GM21723 (cell line): ENCODE measurements at regions not wholly inside any gene's neighbourhood (a gene's known extent, or its start where the extent isn't known, plus 50 kb on each side); places are given as distances from the start of the nearest gene placed in this dataset.
"Not testable (repeated sequence)": the region's sequence is repeated elsewhere in the genome, so short reads cannot be mapped to it uniquely, and the experiment has no call there.

Source experiments
- ATAC-seq: cut with Tn5 transposase; IDR thresholded peaks from one replicate; pipeline ENCODE4 v1.9.1; 2021; ENCODE audit warnings: mild to moderate bottlenecking, moderate library complexity; ENCODE audit not compliant: unreplicated experiment

DNA sequence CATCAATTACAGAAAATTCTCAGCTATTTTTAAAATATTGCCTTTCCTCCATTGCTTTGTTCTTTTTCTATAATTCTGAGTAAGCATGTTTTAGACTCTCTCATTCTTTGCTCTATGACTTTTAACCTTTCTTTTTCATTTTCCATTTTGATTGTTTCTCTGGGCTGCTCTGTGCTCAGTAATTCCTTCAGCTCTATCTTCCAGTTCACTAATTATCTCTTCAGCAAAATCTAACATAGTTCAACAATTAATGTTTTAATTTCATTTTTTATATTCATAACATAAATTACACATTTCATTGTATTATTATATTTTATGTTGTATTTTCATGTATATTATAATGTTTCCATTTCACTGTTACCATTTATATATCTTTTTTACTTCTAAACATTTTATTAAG, 198.8 kb upstream of the NOX3 start:
- no peak for ATAC-seq

DNA sequence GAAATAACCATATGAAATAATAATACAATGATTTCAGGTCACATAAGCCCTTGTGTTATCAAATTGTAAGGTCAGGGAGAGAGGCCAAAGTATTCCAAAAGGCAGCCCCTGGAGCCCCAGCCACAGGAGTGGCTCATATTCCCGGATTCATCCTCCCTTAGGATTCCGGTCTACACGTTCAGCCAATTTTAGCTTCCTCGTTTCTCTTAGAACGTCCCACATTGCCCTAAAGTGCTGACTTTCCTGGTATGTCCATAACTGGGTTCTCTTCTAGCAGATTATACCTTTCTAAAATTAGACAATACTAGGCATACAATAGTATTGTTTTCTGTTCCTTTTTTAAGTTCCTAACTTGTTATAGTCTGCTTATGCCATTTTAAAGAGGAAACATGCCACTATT, 192.7 kb upstream of the NOX3 start:
- no peak for ATAC-seq

GRCh38 chr6:155647354-155647753, 191.7 kb upstream of the NOX3 start:
- ATAC-seq = no peak

- ATAC-seq = no peak
Observed at GRCh38 chr6:155646443-155646842, 190.8 kb upstream of the NOX3 start.

- no peak for ATAC-seq
Observed at GRCh38 chr6:155645325-155645724, 189.7 kb upstream of the NOX3 start.

GRCh38 chr6:155641603-155642002, 186.0 kb upstream of the NOX3 start:
- no peak for ATAC-seq

- no peak for ATAC-seq
Observed at GRCh38 chr6:155638200-155638599, 182.6 kb upstream of the NOX3 start.

DNA sequence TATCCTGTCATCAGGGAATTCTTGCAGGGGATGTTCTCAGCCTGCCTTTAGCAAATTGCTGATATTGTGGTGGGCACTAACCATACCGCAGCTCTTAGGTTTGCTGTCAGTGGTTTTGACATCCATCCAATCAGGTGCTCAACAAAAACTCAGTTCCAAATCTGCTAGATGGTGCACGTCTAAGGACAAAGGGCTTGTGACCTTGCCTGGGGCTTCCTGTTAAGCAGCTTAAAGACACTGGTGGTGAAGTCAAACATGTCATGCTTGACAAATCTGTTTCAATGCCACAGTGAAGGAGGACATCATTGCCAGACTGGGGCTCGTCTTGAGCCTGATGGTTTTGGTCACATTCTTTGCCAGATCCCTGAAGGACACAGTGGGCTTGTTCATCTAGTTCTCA, 179.8 kb upstream of the NOX3 start:
- no peak for ATAC-seq

- ATAC-seq = no peak
Observed at GRCh38 chr6:155630085-155630484, 174.4 kb upstream of the NOX3 start.

GRCh38 chr6:155629652-155630051, 174.0 kb upstream of the NOX3 start:
- ATAC-seq = no peak

DNA sequence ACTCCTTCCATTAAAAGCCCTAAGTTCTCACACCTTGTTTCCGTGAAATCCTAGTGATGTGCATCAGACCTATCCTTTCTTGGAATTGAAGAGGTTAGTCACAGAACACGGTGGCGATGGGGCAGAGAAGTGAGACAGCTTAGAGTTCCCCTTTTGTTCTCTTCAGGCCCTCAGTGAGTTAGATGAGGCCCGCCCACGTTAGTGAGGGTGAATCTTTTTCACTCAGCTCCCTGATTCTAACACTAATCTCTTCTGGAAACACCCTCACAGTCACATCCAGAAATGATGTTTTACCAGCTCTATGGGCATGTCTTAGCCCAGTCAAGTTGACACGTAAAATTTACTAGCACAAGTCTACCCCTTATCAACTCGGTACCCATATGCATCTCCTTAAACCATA, 172.7 kb upstream of the NOX3 start:
- peak; percentile 96 for ATAC-seq

GRCh38 chr6:155627722-155628212, 172.1 kb upstream of the NOX3 start:
- not testable (repeated sequence) for ATAC-seq

GRCh38 chr6:155623450-155624178, 168.0 kb upstream of the NOX3 start:
- no peak for ATAC-seq

- no peak for ATAC-seq
Observed at GRCh38 chr6:155614606-155615005, 159.0 kb upstream of the NOX3 start.

DNA sequence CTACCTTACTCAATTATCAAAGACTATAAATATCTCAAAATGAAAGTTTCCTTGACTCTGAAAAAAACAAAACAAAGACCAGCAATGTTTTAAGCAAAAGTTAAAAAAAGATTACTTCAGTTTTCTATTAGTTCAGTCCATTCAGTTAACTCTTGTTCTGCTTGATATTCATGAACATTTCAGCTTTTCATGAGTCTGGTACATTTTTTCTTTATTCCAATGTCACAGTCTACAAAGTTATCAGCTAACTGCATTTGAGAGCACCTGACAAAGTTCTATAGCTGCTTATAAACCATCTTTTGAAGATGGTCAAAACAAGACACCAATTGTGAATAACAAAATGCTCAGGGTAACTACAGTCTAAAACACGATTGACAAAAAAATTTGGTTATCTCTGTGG, 156.1 kb upstream of the NOX3 start:
- ATAC-seq = no peak

DNA sequence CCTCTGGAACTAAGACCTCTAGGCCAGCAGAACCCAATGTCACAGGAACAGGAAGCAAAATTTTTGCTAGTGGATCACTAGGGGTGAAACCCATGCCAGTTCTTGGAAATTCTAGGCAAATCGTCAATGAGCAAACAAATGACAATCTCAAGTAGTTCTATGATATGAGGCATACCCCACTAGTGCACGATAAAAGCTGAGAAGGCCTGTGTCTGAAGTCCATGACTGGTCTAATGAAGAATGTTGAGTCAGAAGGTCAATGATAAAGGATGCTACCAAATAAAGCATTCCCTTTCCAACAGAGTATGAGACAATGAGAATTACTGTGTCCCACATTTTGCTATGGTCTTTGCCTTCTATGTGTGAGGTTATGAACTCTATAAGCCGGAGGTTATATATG, 149.4 kb upstream of the NOX3 start:
- no peak for ATAC-seq

- no peak for ATAC-seq
Observed at GRCh38 chr6:155599561-155599960, 143.9 kb upstream of the NOX3 start.

DNA sequence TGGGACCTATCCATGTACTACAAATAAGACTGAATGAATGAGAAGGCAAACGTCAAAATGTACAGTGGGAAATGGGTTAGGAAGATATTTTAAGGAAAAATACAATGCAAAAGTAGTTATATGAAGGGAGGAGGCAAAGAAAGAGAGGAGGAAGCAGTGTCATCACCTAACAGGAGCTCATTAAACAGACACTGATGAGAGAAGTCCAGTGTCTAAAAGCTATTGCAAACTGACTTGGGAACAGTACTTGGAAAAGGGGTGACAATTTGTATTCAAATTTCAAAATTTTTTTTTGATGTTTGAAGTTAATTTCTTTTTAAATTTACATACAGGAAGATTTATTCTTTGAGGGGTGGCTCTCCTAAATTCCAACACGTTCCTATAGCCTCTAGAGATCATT, 143.5 kb upstream of the NOX3 start:
- no peak for ATAC-seq

- ATAC-seq = no peak
Observed at GRCh38 chr6:155595284-155595683, 139.6 kb upstream of the NOX3 start.

- ATAC-seq = no peak
Observed at GRCh38 chr6:155591741-155592140, 136.1 kb upstream of the NOX3 start.

DNA sequence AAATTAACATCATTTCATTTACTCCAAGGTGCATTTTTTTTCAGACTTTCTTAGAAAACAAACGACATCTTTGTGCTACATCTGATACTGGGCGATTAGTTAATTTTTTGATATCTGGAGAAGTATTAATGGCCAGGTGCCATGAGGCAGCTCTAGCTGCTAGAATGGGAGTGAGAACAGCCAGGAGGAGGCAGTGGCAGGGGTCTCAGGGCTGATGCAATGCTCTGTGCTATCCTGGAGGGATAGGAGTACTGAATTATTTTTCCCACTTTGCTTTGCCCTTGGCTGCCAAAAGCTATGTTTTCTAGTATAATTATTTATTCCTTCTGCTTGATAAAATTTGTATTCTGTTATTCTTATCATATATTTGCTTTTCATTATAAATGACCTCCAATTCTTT, 133.6 kb upstream of the NOX3 start:
- ATAC-seq = no peak

GRCh38 chr6:155587817-155588216, 132.2 kb upstream of the NOX3 start:
- no peak for ATAC-seq

DNA sequence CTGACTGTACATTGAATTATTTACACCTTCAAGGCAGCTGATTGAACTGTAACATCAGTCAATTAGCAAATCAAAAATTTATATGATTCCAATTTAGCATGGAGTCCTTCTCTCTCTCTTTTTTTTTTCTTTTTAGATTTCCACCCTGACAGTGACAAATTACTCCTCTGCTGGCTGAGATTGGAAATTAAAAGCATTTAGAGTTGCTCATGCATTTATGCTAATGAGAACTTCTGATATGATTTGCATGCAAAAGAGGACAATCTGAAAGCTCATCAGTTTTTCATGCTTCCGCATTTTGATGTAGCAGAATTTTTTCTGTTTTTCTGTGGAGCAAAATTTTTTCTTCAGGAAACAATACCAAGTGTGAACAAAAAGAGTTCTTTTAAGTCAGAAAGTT, 130.5 kb upstream of the NOX3 start:
- ATAC-seq = no peak
